GM18870 (cell line): ENCODE measurements at regions not wholly inside any gene's neighbourhood (a gene's known extent, or its start where the extent isn't known, plus 50 kb on each side); places are given as distances from the start of the nearest gene placed in this dataset.

Experiments used
- ATAC-seq: cut with Tn5 transposase; IDR thresholded peaks from one replicate; pipeline ENCODE4 v1.9.1; 2021; ENCODE audit warnings: moderate library complexity; ENCODE audit not compliant: unreplicated experiment

DNA sequence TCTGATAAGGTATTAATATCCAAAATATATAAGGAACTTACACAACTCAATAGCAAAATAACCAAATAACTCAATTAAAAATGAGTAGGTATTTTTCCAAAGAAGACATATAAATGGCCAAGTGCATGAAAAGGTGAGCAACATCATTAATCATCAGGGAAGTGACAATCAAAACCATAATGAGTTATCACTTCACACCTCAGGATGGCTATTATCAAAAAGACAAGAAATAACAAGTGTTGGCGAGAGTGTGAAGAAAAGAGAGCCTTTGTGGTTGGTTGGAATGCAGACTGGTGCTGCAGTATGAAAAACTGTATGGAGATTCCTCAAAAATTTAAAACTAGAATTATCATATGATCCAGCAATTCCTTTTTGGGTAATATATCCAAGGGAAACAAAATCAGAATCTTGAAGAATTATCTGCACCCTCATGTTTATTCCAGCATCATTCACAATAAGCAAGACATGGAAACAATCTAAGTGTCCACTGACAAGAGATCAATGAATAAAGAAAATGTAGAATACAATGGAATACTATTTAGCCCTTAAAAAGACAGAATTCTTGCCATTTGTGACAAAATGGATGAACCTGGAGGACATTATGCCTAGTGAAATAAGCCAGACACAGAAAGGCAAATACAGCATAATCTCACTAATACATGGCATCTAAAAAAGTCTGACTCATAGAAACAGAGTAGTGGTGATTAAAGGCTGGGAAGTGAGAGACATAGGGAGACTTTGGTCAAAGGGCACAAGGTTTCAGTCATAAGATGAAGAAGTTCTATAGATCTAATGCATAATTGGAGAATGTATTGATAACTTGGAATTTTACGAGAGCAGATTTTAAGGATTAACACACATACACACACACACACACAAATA, 175.6 kb downstream of the FOXA2 start:
- no peak for ATAC-seq

GRCh38 chr20:22407237-22408193, 176.9 kb downstream of the FOXA2 start:
- ATAC-seq: no peak

DNA sequence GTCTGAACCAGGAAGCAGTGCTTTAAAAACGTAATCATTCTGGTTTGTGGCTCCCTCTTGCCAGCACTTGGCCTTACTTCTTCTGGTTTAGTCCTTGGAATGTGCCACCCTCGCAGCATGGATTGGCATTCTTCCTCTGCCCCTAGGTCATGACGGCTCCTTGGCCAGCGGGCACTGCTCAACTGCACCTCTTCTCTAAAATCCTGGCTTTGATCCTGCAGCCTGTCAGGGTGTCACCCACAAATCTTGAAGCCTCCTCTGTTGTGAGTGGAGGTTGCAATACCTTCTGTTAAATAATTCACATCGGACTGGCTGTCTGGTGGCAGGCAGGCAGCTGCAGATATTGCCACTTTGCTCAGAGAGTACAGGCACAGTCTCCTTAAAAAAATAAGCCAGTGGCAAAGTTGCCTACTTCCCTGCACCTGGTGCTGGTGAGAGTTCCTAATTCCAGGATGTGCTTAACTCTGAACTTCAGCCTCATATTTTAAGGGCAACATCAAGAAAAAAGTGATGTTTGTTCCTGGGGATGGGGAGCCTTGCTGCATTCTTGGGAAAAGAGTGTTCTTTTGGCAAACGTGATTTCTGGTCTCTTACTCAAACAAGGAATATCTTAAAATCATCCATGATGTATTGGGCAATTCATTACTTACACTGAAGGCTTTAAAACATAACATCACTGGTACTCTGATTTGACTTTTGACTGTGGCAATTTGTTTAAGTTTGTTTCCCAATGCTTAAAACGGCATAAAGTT, 179.8 kb downstream of the FOXA2 start:
- ATAC-seq: no peak

DNA sequence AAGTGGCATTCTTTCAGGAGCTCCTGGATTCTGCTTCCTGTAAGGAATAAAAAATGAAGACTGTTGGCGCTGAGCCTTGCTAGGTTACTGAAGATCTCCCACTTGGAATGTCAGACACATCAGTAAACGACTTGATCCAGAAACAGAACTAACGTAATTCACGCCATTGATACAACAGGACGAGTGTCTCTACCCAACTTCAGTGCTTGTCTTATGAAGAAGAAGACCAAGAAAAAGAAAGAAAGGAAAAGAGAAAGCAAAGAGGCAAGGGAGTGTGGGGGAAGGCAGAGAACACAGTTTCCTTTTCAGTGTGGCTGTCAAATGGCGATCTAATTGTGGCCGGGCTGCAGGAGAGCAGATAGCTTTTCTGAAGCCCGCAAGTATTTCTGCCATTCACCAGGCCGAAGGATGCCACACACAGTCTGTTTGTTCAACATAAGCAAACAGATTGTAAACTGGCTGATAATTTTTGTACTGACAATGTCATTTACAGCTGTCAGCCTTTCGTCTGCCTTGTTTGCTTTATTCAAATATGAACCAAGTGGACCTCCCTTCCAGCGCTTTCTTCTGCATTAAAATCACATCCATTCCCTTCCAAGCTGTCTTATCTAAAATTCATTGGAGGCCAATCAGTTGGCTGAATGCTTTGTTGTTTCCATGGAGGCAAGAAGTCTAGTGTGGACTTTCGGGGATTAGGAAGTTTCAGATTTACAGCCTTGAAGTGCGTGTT, 180.6 kb downstream of the FOXA2 start:
- peak; percentile 68 for ATAC-seq

DNA sequence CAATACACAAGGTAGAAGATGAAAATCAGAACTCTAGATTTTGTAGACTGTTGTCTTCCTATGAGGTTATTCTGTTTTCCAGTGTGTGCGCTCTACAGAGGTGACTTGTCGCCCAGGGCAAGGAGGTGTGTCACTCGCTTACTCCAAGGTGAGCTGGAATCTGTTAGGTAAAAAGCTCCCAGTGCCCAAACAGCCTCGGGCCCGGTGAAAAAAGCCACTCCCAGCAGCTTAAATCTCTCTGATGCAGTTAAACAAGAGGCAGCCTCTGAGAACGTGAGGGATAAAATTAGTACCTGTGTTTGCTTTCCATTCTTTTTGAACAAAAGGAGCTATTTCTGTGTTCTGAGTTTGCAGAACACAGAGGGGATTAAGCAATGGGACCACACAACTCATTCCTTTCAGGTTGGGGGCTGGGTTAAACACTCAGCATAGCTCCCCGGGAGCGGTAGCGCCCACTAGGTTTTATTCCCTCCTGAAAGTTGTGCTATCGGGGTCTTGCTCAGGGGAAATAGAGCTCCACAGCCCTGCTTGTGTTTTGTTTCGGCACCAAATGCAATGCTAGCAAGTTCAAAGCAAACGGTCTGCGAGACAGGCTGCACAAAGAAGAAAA, 181.2 kb downstream of the FOXA2 start:
- ATAC-seq: peak; percentile 10

DNA sequence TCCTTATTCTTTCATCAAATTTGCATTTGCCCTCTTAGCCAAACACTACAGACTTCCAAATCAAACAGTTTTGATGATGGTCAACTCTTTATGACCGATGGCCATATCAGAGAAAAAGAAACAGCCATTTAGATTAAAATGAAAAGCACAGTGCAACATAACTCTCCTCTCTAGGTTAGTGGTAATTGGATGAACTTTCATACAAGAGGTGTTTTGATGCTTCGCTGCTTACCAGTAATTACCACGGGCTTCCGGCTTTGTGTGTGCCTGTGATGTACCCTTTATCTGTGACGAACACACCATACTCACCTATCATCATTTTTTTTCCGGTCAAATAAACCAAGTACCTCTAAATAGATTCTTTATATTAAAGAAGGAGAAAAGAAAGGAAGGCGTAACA, 181.8 kb downstream of the FOXA2 start:
- no peak for ATAC-seq

GRCh38 chr20:22400440-22400839, 183.9 kb downstream of the FOXA2 start:
- no peak for ATAC-seq

GRCh38 chr20:22394583-22394982, 189.8 kb downstream of the FOXA2 start:
- ATAC-seq: no peak

- ATAC-seq: no peak
Measured at GRCh38 chr20:22390543-22390903, 193.8 kb downstream of the FOXA2 start.

DNA sequence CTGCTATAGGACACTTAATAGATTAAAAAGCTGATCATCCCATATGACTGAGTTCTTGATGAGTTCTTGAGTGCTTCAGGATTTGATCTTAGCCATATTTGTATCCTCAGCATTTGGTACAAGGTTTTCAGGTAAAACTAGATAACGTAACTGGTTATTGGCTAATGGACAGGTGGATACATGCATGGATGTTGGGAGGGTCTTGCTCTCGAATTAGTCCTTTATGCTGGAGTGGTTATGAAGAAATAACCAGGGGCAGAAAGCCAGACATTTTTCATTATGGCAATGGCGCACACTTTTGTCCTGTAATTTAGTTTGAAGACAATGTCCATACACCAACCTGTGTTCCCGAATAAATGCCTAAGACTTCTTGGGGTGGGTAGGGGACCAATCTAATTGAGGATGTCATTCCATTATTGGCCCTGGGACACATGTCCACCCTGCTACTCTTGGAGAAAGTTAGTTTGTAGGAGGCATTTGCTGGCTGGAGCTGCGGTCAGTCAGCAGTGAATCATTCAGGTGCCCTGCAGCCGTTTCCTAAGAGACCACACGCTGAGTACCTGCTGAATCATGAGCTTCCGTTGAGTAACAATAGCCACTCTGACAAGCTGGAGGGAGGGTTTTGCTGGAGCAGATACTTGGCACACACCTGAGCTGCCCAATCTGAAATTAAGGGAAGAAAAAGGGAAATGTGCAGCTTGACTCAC, 194.4 kb downstream of the FOXA2 start:
- no peak for ATAC-seq

- no peak for ATAC-seq
Measured at GRCh38 chr20:22387452-22387851, 196.9 kb downstream of the FOXA2 start.

GRCh38 chr20:22386306-22386623, 198.1 kb downstream of the FOXA2 start:
- ATAC-seq: no peak

DNA sequence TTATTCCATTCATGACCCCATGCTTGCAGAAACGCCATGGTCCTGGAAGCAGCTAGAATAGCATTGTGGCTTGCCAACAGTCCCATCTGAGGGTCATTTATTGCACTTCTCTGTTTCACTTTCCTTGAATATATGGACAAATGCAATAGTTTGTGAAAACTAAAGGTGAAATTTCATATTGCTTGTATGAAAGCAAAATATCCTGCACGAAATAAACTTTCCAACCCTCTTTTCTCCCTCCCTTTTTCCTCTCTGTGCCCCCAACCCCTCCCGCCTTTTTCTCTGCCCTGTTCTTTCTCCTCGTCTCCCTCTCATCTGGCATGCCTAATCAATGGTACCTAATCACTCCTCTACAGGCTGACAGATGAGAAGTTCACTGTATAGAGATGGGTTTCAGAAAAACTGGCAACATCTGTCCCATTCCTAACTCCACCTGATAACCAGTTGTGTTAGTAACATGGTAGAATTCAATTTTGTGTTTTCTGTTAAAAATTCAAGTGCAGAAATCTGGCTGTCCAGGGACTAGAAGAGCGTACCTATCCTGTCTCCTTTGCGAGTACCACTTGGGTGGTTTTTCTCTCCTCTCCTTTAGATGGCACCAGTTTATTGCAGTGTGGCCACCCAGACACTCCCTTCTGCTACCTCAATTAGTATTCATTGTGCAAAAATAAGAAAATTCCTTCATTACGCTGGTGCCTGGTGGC, 198.6 kb downstream of the FOXA2 start:
- no peak for ATAC-seq

DNA sequence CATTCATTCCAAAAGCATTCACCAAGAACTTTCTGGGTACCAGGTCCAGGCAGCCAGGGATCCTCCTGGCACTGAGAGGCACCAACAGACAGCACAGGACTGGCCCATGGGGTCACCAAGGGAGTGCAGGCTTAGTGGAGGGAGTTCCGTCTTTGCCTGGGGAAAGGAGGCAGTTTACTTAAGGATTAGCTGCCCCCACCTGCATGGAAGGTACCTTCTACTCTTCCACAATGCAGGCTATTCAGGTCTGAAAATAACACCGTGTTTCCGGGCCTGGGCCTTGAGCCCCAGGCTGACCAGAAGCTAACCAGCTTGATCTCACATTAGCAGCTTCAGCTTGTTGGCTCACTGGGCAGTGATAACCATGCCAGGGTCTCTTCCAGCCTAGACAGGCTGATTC, 199.4 kb downstream of the FOXA2 start:
- ATAC-seq: no peak

DNA sequence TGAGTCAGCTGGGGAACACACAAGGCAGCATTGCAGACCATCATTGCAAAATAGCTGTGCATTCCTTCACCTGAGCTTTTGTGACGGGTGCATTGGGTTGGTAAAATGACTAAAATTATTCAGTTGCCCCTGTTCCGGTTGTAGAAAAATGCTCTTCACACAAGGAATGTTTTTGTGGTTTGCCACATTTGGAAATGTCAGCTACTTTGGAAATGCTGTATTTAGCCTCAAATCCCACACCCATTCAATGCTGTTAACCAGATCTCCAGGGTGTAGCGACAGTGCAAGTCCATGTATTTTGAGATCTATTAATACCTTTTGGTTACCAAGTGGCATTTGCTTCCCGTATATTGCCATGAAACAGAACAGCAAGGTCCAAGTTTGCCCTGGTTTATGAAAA, 201.2 kb downstream of the FOXA2 start:
- ATAC-seq: no peak

- no peak for ATAC-seq
Measured at GRCh38 chr20:22382742-22383141, 201.6 kb downstream of the FOXA2 start.

- no peak for ATAC-seq
Measured at GRCh38 chr20:22381812-22382416, 202.5 kb downstream of the FOXA2 start.

GRCh38 chr20:22379472-22379871, 204.9 kb downstream of the FOXA2 start:
- no peak for ATAC-seq
